Stomach (tissue), 4 donors: ENCODE measurements at regions not wholly inside any gene's neighbourhood (a gene's known extent, or its start where the extent isn't known, plus 50 kb on each side); places are given as distances from the start of the nearest gene placed in this dataset.

Experiments used
- CTCF ChIP-seq, 7 experiments: fragments of 450-650 bp in 4 of 7; fragments of 200-600 bp in 3 of 7; sonication (generic) in 3 of 7; IDR thresholded peaks; one replicate each; pipeline ENCODE4 v1.5.1; 2016 to 2019; ENCODE audit warnings: antibody characterized with exemption in 7 of 7, control low read depth in 2 of 7, mild to moderate bottlenecking in 1 of 7
- EP300 ChIP-seq: sonication (generic); formaldehyde crosslinking; IDR thresholded peaks from one replicate; pipeline ENCODE4 v1.6.1; 2017; ENCODE audit warnings: antibody characterized with exemption
- POLR2A ChIP-seq, 4 donors: fragments of 450-650 bp; IDR thresholded peaks; one replicate each; pipeline ENCODE4 v1.6.1; 2016; ENCODE audit warnings: antibody characterized with exemption in 4 of 4, control low read depth in 2 of 4, mild to moderate bottlenecking in 1 of 4, moderate library complexity in 1 of 4
- POLR2AphosphoS5 ChIP-seq, 3 donors: sonication (generic); formaldehyde crosslinking; IDR thresholded peaks; one replicate each; pipeline ENCODE4 v1.6.1; 2016; ENCODE audit warnings: antibody characterized with exemption in 3 of 3

GRCh38 chr6:27551607-27552006 is 78.7 kb upstream of the ZNF184 start:
- TF ChIP-seq CTCF (IDR thresholded peaks at IDR 0.05), result no peak
- TF ChIP-seq EP300, result no peak
- no peak for TF ChIP-seq POLR2A (IDR thresholded peaks at IDR 0.05)
- TF ChIP-seq POLR2AphosphoS5 (IDR thresholded peaks at IDR 0.05), result no peak
